ENCODE measurements at regions not wholly inside any gene's neighbourhood (a gene's known extent, or its start where the extent isn't known, plus 50 kb on each side); places are given as distances from the start of the nearest gene placed in this dataset.

DNA sequence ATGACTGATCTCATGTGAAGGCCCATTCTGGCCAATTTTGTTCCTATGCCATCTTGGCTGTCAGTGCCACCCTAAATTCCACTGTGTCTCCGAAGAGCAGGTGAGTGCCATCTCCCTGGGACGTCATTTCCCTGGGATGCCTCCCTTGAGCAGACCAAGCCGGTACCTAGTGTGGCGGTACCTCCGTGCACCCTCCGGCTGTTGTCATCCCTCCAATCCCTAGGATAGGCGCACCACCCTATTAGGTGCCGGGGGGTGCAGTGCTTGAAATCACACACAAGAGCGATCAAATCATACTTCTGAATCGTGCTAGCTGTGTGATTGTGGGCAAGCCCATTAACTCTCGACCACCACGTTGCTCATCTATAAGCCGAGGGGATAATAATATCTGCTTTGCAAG lies 81.8 kb upstream of the GLI2 start:
- TF ChIP-seq SYNCRIP (IDR thresholded peaks at IDR 0.05; ENCODE audit: insufficient read depth, low read depth, low read length), result no peak
- TF ChIP-seq, protein P1, sequence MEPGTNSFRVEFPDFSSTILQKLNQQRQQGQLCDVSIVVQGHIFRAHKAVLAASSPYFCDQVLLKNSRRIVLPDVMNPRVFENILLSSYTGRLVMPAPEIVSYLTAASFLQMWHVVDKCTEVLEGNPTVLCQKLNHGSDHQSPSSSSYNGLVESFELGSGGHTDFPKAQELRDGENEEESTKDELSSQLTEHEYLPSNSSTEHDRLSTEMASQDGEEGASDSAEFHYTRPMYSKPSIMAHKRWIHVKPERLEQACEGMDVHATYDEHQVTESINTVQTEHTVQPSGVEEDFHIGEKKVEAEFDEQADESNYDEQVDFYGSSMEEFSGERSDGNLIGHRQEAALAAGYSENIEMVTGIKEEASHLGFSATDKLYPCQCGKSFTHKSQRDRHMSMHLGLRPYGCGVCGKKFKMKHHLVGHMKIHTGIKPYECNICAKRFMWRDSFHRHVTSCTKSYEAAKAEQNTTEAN (CRISPR knock-in tag; conservative IDR thresholded peaks at IDR 0.05), result no peak
- TF ChIP-seq, protein P2, sequence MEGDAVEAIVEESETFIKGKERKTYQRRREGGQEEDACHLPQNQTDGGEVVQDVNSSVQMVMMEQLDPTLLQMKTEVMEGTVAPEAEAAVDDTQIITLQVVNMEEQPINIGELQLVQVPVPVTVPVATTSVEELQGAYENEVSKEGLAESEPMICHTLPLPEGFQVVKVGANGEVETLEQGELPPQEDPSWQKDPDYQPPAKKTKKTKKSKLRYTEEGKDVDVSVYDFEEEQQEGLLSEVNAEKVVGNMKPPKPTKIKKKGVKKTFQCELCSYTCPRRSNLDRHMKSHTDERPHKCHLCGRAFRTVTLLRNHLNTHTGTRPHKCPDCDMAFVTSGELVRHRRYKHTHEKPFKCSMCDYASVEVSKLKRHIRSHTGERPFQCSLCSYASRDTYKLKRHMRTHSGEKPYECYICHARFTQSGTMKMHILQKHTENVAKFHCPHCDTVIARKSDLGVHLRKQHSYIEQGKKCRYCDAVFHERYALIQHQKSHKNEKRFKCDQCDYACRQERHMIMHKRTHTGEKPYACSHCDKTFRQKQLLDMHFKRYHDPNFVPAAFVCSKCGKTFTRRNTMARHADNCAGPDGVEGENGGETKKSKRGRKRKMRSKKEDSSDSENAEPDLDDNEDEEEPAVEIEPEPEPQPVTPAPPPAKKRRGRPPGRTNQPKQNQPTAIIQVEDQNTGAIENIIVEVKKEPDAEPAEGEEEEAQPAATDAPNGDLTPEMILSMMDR (CRISPR knock-in tag; IDR thresholded peaks at IDR 0.05), result no peak
- no peak for TF ChIP-seq ZNF282 (IDR thresholded peaks at IDR 0.05; ENCODE audit: partially characterized antibody)
- TF ChIP-seq, protein P3, sequence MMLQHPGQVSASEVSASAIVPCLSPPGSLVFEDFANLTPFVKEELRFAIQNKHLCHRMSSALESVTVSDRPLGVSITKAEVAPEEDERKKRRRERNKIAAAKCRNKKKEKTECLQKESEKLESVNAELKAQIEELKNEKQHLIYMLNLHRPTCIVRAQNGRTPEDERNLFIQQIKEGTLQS (CRISPR knock-in tag; IDR thresholded peaks at IDR 0.05), result no peak
- no peak for TF ChIP-seq ZBTB21 (CRISPR knock-in tag; IDR thresholded peaks at IDR 0.05)
- TF ChIP-seq, protein P4, sequence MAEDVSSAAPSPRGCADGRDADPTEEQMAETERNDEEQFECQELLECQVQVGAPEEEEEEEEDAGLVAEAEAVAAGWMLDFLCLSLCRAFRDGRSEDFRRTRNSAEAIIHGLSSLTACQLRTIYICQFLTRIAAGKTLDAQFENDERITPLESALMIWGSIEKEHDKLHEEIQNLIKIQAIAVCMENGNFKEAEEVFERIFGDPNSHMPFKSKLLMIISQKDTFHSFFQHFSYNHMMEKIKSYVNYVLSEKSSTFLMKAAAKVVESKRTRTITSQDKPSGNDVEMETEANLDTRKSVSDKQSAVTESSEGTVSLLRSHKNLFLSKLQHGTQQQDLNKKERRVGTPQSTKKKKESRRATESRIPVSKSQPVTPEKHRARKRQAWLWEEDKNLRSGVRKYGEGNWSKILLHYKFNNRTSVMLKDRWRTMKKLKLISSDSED (CRISPR knock-in tag; IDR thresholded peaks at IDR 0.05), result no peak
- no peak for TF ChIP-seq SMC3 (IDR thresholded peaks at IDR 0.05; ENCODE audit: low read length)
